Endothelial cell of umbilical vein (primary cell): ENCODE measurements at regions not wholly inside any gene's neighbourhood (a gene's known extent, or its start where the extent isn't known, plus 50 kb on each side); places are given as distances from the start of the nearest gene placed in this dataset.

ENCODE experiments used
- EZH2 ChIP-seq: IDR thresholded peaks from 2 replicates; pipeline ENCODE4 v1.6.1; 2012; ENCODE audit warnings: borderline replicate concordance, low read depth, mild to moderate bottlenecking, moderate library complexity, low read length, inconsistent platforms; ENCODE audit not compliant: severe bottlenecking
- FOS ChIP-seq: IDR thresholded peaks from 2 replicates; pipeline ENCODE4 v1.6.1; 2011; ENCODE audit warnings: mild to moderate bottlenecking, low read length, moderate library complexity, borderline replicate concordance; ENCODE audit not compliant: insufficient read depth
- GATA2 ChIP-seq: IDR thresholded peaks from 2 replicates; pipeline ENCODE4 v1.7.0; 2011; ENCODE audit warnings: low read depth, mild to moderate bottlenecking, moderate library complexity, mixed read lengths, low read length; ENCODE audit not compliant: insufficient read length, insufficient read depth
- JUN ChIP-seq: IDR thresholded peaks from 2 replicates; pipeline ENCODE4 v1.6.1; 2011; ENCODE audit warnings: borderline replicate concordance, low read depth; ENCODE audit not compliant: insufficient read length, insufficient read depth
- MYC ChIP-seq: IDR thresholded peaks from one replicate; pipeline ENCODE4 v1.6.1; 2011; ENCODE audit warnings: mild to moderate bottlenecking, low read depth, low read length
- POLR2A ChIP-seq: IDR thresholded peaks from 2 replicates; pipeline ENCODE4 v1.6.1; 2012; ENCODE audit warnings: low read depth, mild to moderate bottlenecking, control low read depth, low read length
- POLR2AphosphoS5 ChIP-seq: IDR thresholded peaks from 2 replicates; pipeline ENCODE4 v1.6.1; 2012; ENCODE audit warnings: low read depth, mild to moderate bottlenecking, control low read depth, low read length, moderate library complexity; ENCODE audit not compliant: insufficient read depth
- TF ChIP-seq, protein P1 (sequence below), 2 donors: IDR thresholded peaks; 1 replicate in 1 of 2; 2 replicates in 1 of 2; pipeline ENCODE4 v1.5.1; 2011; ENCODE audit warnings: low read length in 2 of 2, mild to moderate bottlenecking in 2 of 2, moderate library complexity in 2 of 2, control low read depth in 1 of 2, inconsistent platforms in 1 of 2, low read depth in 1 of 2; ENCODE audit not compliant: insufficient read depth in 1 of 2; ENCODE audit errors: extremely low read depth in 1 of 2
- TF ChIP-seq, protein P2 (sequence below): IDR thresholded peaks from 2 replicates; pipeline ENCODE4 v1.6.1; 2011; ENCODE audit not compliant: insufficient read depth, insufficient read length

DNA sequence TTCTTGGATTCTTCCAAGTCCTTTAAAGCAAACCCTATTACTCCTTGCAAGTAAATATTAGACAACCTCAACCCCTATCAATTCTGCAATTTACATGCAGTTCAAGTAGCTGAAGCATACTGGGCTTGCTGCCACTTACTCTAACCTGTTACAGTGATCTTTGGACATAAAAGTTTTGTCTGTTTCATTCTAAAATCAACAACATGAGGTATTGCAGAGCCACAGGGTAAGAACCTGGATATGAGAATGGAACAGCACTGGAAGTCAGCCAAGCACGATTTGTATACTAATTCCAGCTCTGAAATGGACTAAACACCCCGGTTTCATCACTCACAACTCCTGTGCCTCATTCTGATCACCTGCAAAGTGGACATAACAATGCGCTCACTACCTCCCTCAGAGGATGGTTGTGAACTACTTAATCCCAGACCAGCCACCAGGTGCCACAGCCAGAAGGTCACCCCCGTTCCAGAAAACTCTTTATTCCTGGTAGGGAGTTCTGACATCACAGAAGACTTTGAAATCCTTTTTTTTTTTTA is 270.0 kb downstream of the ADGB start:
- no peak for TF ChIP-seq EZH2
- TF ChIP-seq, protein P1, sequence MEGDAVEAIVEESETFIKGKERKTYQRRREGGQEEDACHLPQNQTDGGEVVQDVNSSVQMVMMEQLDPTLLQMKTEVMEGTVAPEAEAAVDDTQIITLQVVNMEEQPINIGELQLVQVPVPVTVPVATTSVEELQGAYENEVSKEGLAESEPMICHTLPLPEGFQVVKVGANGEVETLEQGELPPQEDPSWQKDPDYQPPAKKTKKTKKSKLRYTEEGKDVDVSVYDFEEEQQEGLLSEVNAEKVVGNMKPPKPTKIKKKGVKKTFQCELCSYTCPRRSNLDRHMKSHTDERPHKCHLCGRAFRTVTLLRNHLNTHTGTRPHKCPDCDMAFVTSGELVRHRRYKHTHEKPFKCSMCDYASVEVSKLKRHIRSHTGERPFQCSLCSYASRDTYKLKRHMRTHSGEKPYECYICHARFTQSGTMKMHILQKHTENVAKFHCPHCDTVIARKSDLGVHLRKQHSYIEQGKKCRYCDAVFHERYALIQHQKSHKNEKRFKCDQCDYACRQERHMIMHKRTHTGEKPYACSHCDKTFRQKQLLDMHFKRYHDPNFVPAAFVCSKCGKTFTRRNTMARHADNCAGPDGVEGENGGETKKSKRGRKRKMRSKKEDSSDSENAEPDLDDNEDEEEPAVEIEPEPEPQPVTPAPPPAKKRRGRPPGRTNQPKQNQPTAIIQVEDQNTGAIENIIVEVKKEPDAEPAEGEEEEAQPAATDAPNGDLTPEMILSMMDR (IDR thresholded peaks at IDR 0.05; ENCODE audit: extremely low read depth in 1 of 2, insufficient read depth in 1 of 2, low read depth in 1 of 2, low read length in 2 of 2): no peak
- TF ChIP-seq, protein P2, sequence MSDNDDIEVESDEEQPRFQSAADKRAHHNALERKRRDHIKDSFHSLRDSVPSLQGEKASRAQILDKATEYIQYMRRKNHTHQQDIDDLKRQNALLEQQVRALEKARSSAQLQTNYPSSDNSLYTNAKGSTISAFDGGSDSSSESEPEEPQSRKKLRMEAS: no peak
- no peak for TF ChIP-seq POLR2AphosphoS5
- no peak for TF ChIP-seq POLR2A
- no peak for TF ChIP-seq FOS
- TF ChIP-seq JUN: no peak
- TF ChIP-seq MYC: no peak
- TF ChIP-seq GATA2: no peak
